SH-SY5Y (cell line): ENCODE measurements at regions not wholly inside any gene's neighbourhood (a gene's known extent, or its start where the extent isn't known, plus 50 kb on each side); places are given as distances from the start of the nearest gene placed in this dataset.

Experiments used
- GATA2 ChIP-seq: IDR thresholded peaks from 2 replicates; pipeline ENCODE4 v1.6.1; 2011; ENCODE audit warnings: mild to moderate bottlenecking, low read depth, low read length
- GATA3 ChIP-seq: IDR thresholded peaks from 2 replicates; pipeline ENCODE4 v1.6.1; 2011; ENCODE audit warnings: low read depth, mild to moderate bottlenecking, low read length, moderate library complexity

- TF ChIP-seq GATA3 = no peak
- no peak for TF ChIP-seq GATA2
Measured at GRCh38 chr10:57513637-57514036, 754.1 kb downstream of the IPMK start.

GRCh38 chr10:57507788-57508187 is 759.9 kb downstream of the IPMK start:
- TF ChIP-seq GATA3 (no peak), GATA2 (no peak)

- TF ChIP-seq GATA2 (no peak), GATA3 (no peak)
Measured at GRCh38 chr10:57506414-57507094, 761.1 kb downstream of the IPMK start.

GRCh38 chr10:57494486-57494885 is 773.2 kb downstream of the IPMK start:
- TF ChIP-seq GATA3 (no peak), GATA2 (no peak)

- TF ChIP-seq GATA3 = peak; percentile 75
- peak; percentile 50 for TF ChIP-seq GATA2
Measured at GRCh38 chr10:57482259-57482658, 785.4 kb downstream of the IPMK start.

- TF ChIP-seq GATA3 (no peak), GATA2 (no peak)
Measured at GRCh38 chr10:57472823-57473619, 794.7 kb downstream of the IPMK start.

- TF ChIP-seq GATA2 (no peak), GATA3 (no peak)
Measured at GRCh38 chr10:57468894-57469432, 798.7 kb downstream of the IPMK start.

GRCh38 chr10:57465155-57465554 is 802.5 kb downstream of the IPMK start:
- TF ChIP-seq GATA2 (no peak), GATA3 (no peak)

- TF ChIP-seq GATA2 = no peak
- no peak for TF ChIP-seq GATA3
Measured at GRCh38 chr10:57460540-57460939, 807.2 kb downstream of the IPMK start.

- TF ChIP-seq GATA2 = no peak
- no peak for TF ChIP-seq GATA3
Measured at GRCh38 chr10:57457972-57458512, 809.7 kb downstream of the IPMK start.

- no peak for TF ChIP-seq GATA3
- TF ChIP-seq GATA2 = no peak
Measured at GRCh38 chr10:57430376-57430775, 837.3 kb downstream of the IPMK start.

- TF ChIP-seq GATA2 (no peak), GATA3 (no peak)
Measured at GRCh38 chr10:57420881-57421280, 846.8 kb downstream of the IPMK start.

- TF ChIP-seq GATA2 = no peak
- TF ChIP-seq GATA3 = no peak
Measured at GRCh38 chr10:57418476-57418875, 849.2 kb downstream of the IPMK start.

- no peak for TF ChIP-seq GATA2
- TF ChIP-seq GATA3 = no peak
Measured at GRCh38 chr10:57395923-57396322, 871.8 kb downstream of the IPMK start.

- TF ChIP-seq GATA3 (no peak), GATA2 (no peak)
Measured at GRCh38 chr10:57367412-57367811, 900.3 kb downstream of the IPMK start.

GRCh38 chr10:57362811-57363210 is 904.9 kb downstream of the IPMK start:
- no peak for TF ChIP-seq GATA3
